GM12878 (cell line): ENCODE measurements at regions not wholly inside any gene's neighbourhood (a gene's known extent, or its start where the extent isn't known, plus 50 kb on each side); places are given as distances from the start of the nearest gene placed in this dataset.

Experiments used
- CTCF ChIP-seq, 3 experiments: IDR thresholded peaks in 2 of 3; conservative IDR thresholded peaks in 1 of 3; 2 replicates each; pipeline ENCODE4 v1.5.1; 2011; ENCODE audit warnings: low read depth in 3 of 3, low read length in 3 of 3, mild to moderate bottlenecking in 3 of 3, control low read depth in 2 of 3, moderate library complexity in 2 of 3, inconsistent platforms in 1 of 3, mixed read lengths in 1 of 3; ENCODE audit not compliant: control insufficient read depth in 2 of 3, insufficient read depth in 1 of 3; ENCODE audit errors: extremely low read depth in 1 of 3
- EP300 ChIP-seq, 2 experiments: fragments of 150-350 bp in 1 of 2; IDR thresholded peaks; 2 replicates each; pipeline ENCODE4 v1.6.1; 2011 to 2012; ENCODE audit warnings: low read depth in 2 of 2, low read length in 2 of 2, borderline replicate concordance in 1 of 2, improper control_type of control experiment in 1 of 2, inconsistent platforms in 1 of 2; ENCODE audit not compliant: control insufficient read depth in 1 of 2
- HDAC2 ChIP-seq: fragments of 200-600 bp; sonication (generic); IDR thresholded peaks from 2 replicates; pipeline ENCODE4 v1.6.1; 2017
- MEF2A ChIP-seq: IDR thresholded peaks from 2 replicates; pipeline ENCODE4 v1.6.1; 2011; ENCODE audit warnings: low read depth, mild to moderate bottlenecking, low read length, moderate library complexity; ENCODE audit not compliant: insufficient read depth
- POLR2A ChIP-seq: IDR thresholded peaks from 2 replicates; pipeline ENCODE4 v1.6.1; 2011; ENCODE audit warnings: low read depth, mild to moderate bottlenecking, low read length
- POLR2AphosphoS5 ChIP-seq: IDR thresholded peaks from 2 replicates; pipeline ENCODE4 v1.6.1; 2011; ENCODE audit warnings: mild to moderate bottlenecking, low read length, inconsistent platforms
- REST ChIP-seq: IDR thresholded peaks from 2 replicates; pipeline ENCODE4 v1.6.1; 2012; ENCODE audit warnings: mild to moderate bottlenecking, low read depth, low read length
- SMC3 ChIP-seq: IDR thresholded peaks from 2 replicates; pipeline ENCODE4 v1.6.1; 2011; ENCODE audit warnings: low read length, improper control_type of control experiment, borderline replicate concordance
- USF2 ChIP-seq: IDR thresholded peaks from 2 replicates; pipeline ENCODE4 v1.6.1; 2011; ENCODE audit warnings: low read depth, low read length, improper control_type of control experiment, borderline replicate concordance

- TF ChIP-seq POLR2A (no peak), CTCF (IDR thresholded peaks at IDR 0.05 in 2 of 3, conservative IDR thresholded peaks at IDR 0.05 in 1 of 3; ENCODE audit: control insufficient read depth in 2 of 3, extremely low read depth in 1 of 3, insufficient read depth in 1 of 3, low read depth in 3 of 3, low read length in 3 of 3) (no peak), REST (no peak), SMC3 (no peak), EP300 (IDR thresholded peaks at IDR 0.05; ENCODE audit: borderline replicate concordance in 1 of 2, control insufficient read depth in 1 of 2, low read depth in 2 of 2, low read length in 2 of 2) (no peak), USF2 (no peak), HDAC2 (no peak), MEF2A (no peak), POLR2AphosphoS5 (peak; percentile 72)
Measured at GRCh38 chr1:235013512-235013911, 115.1 kb downstream of the TOMM20 start.
